H1 (cell line): ENCODE measurements at regions not wholly inside any gene's neighbourhood (a gene's known extent, or its start where the extent isn't known, plus 50 kb on each side); places are given as distances from the start of the nearest gene placed in this dataset.

ENCODE experiments used
- BRCA1 ChIP-seq: IDR thresholded peaks from 2 replicates; pipeline ENCODE4 v1.6.1; 2012; ENCODE audit warnings: low read depth, low read length, improper control_type of control experiment
- EZH2 ChIP-seq: fragments of 200-600 bp; sonication (generic); IDR thresholded peaks from 2 replicates; pipeline ENCODE4 v1.7.1; 2012; ENCODE audit warnings: low read depth, mild to moderate bottlenecking, moderate library complexity, low read length, inconsistent platforms; ENCODE audit not compliant: severe bottlenecking
- GTF2F1 ChIP-seq: IDR thresholded peaks from 2 replicates; pipeline ENCODE4 v1.6.1; 2012; ENCODE audit warnings: low read depth, low read length, improper control_type of control experiment, borderline replicate concordance
- POLR2A ChIP-seq, 2 experiments: IDR thresholded peaks; 1 replicate in 1 of 2; 2 replicates in 1 of 2; pipeline ENCODE4 v1.6.1; 2011; ENCODE audit warnings: low read depth in 2 of 2, low read length in 2 of 2, mild to moderate bottlenecking in 2 of 2; ENCODE audit errors: control extremely low read depth in 1 of 2
- SIRT6 ChIP-seq: IDR thresholded peaks from one replicate; pipeline ENCODE4 v1.7.1; 2012; ENCODE audit warnings: low read length, inconsistent platforms
- SUZ12 ChIP-seq: fragments of 200-600 bp; sonication (generic); IDR thresholded peaks from 2 replicates; pipeline ENCODE4 v1.6.1; 2012; ENCODE audit warnings: mild to moderate bottlenecking, inconsistent platforms, low read length, moderate library complexity, mixed read lengths
- TAF7 ChIP-seq: optimal IDR thresholded peaks from 2 replicates; pipeline ENCODE3; 2011; ENCODE audit warnings: low read depth, mild to moderate bottlenecking, inconsistent platforms, low read length, moderate library complexity, borderline replicate concordance
- TF ChIP-seq, protein P1 (sequence below), 3 experiments: IDR thresholded peaks; 1 replicate in 2 of 3; 2 replicates in 1 of 3; pipeline versions ENCODE4 v1.5.1 to v1.6.1; 2011; ENCODE audit warnings: low read length in 3 of 3, mild to moderate bottlenecking in 3 of 3, inconsistent platforms in 2 of 3, low read depth in 1 of 3, moderate library complexity in 1 of 3; ENCODE audit not compliant: insufficient read depth in 1 of 3; ENCODE audit errors: control extremely low read depth in 1 of 3
- TF ChIP-seq, protein P2 (sequence below): IDR thresholded peaks from 2 replicates; pipeline ENCODE4 v1.6.1; 2012; ENCODE audit warnings: inconsistent platforms

DNA sequence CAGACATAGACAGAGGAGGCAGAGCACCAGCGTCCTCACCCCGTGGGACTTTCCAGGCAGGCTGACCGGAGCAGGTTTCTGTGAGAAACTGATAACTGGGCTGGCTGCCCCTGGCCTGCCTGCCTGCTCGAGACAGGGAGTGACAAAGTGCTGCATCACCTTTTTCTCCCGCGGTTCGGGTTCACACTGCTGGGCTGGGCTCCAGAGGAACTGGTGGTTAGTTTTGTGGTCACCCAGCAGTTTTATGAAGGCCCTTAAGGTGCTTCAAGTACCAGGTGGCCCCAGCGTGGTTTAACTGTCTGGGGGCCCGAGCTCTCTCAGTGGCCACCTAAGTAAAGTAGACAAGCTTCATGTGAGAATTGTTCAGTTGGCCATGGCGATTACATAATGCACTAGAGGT lies 1073.6 kb downstream of the BCL11B start:
- TF ChIP-seq EZH2 (no peak), SIRT6 (no peak), GTF2F1 (no peak), TAF7 (no peak), POLR2A (IDR thresholded peaks at IDR 0.05; ENCODE audit: control extremely low read depth in 1 of 2, low read depth in 2 of 2, low read length in 2 of 2) (no peak), SUZ12 (no peak), BRCA1 (no peak)
- TF ChIP-seq, protein P1, sequence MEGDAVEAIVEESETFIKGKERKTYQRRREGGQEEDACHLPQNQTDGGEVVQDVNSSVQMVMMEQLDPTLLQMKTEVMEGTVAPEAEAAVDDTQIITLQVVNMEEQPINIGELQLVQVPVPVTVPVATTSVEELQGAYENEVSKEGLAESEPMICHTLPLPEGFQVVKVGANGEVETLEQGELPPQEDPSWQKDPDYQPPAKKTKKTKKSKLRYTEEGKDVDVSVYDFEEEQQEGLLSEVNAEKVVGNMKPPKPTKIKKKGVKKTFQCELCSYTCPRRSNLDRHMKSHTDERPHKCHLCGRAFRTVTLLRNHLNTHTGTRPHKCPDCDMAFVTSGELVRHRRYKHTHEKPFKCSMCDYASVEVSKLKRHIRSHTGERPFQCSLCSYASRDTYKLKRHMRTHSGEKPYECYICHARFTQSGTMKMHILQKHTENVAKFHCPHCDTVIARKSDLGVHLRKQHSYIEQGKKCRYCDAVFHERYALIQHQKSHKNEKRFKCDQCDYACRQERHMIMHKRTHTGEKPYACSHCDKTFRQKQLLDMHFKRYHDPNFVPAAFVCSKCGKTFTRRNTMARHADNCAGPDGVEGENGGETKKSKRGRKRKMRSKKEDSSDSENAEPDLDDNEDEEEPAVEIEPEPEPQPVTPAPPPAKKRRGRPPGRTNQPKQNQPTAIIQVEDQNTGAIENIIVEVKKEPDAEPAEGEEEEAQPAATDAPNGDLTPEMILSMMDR (IDR thresholded peaks at IDR 0.05; ENCODE audit: control extremely low read depth in 1 of 3, insufficient read depth in 1 of 3, low read depth in 1 of 3, low read length in 3 of 3), result no peak
- TF ChIP-seq, protein P2, sequence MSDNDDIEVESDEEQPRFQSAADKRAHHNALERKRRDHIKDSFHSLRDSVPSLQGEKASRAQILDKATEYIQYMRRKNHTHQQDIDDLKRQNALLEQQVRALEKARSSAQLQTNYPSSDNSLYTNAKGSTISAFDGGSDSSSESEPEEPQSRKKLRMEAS, result no peak
